Progenitor cell of endocrine pancreas (in vitro differentiated cells): ENCODE measurements at regions not wholly inside any gene's neighbourhood (a gene's known extent, or its start where the extent isn't known, plus 50 kb on each side); places are given as distances from the start of the nearest gene placed in this dataset.

ENCODE experiments used
- DNase-seq: peaks from one replicate; pipeline ENCODE4 v3.0.0; 2021; ENCODE audit warnings: low spot score; ENCODE audit not compliant: unreplicated experiment
- H3K27ac Mint-ChIP-seq: 2 replicates; pipeline ENCODE4 v1.8.0; 2021; ENCODE audit warnings: mild to moderate bottlenecking, moderate library complexity, mixed read lengths
- H3K27me3 Mint-ChIP-seq: 2 replicates; pipeline ENCODE4 v1.8.0; 2021; ENCODE audit warnings: mixed read lengths
- H3K36me3 Mint-ChIP-seq: 2 replicates; pipeline ENCODE4 v1.8.0; 2022; ENCODE audit warnings: mixed read lengths; ENCODE audit not compliant: insufficient read depth
- H3K4me1 Mint-ChIP-seq: 2 replicates; pipeline ENCODE4 v1.8.0; 2021; ENCODE audit warnings: low read depth, mixed read lengths
- H3K4me3 Mint-ChIP-seq: 2 replicates; pipeline ENCODE4 v1.8.0; 2021; ENCODE audit warnings: low read depth, mild to moderate bottlenecking, moderate library complexity, mixed read lengths
- H3K9me3 Mint-ChIP-seq: 2 replicates; pipeline ENCODE4 v1.8.0; 2021; ENCODE audit warnings: low read depth, mixed read lengths
- CTCF ChIP-seq: fragments of 200-600 bp; sonication (generic); IDR thresholded peaks from one replicate; pipeline ENCODE4 v1.5.0; 2021; ENCODE audit warnings: antibody characterized with exemption, mild to moderate bottlenecking; ENCODE audit not compliant: unreplicated experiment

- H3K27ac Mint-ChIP-seq, result no peak overlapping the region
- TF ChIP-seq CTCF, result no peak
- DNase-seq, result no peak
- no peaks in the 10 kb centered on the region for H3K27me3 Mint-ChIP-seq
- no peaks in the 10 kb centered on the region for H3K36me3 Mint-ChIP-seq
- H3K9me3 Mint-ChIP-seq, result no peaks in the 10 kb centered on the region
- H3K4me3 Mint-ChIP-seq, result no peak overlapping the region
- peaks cover 3% of the 10 kb centered on the region for H3K4me1 Mint-ChIP-seq
Observed at GRCh38 chr18:40676668-40677067, 1278.4 kb upstream of the PIK3C3 start.

GRCh38 chr18:40673150-40673549, 1281.9 kb upstream of the PIK3C3 start:
- no peak for TF ChIP-seq CTCF
- Mint-ChIP-seq H3K4me3 (no peak overlapping the region), H3K4me1 (peaks cover 9% of the 10 kb centered on the region), H3K36me3 (no peaks in the 10 kb centered on the region), H3K9me3 (no peaks in the 10 kb centered on the region), H3K27ac (no peak overlapping the region), H3K27me3 (no peaks in the 10 kb centered on the region)
- DNase-seq, result no peak

GRCh38 chr18:40672590-40672989, 1282.4 kb upstream of the PIK3C3 start:
- no peaks in the 10 kb centered on the region for H3K27me3 Mint-ChIP-seq
- peaks cover 9% of the 10 kb centered on the region for H3K4me1 Mint-ChIP-seq
- DNase-seq, result no peak
- no peaks in the 10 kb centered on the region for H3K36me3 Mint-ChIP-seq
- H3K27ac Mint-ChIP-seq, result no peak overlapping the region
- no peak for TF ChIP-seq CTCF
- H3K4me3 Mint-ChIP-seq, result no peak overlapping the region
- no peaks in the 10 kb centered on the region for H3K9me3 Mint-ChIP-seq

GRCh38 chr18:40670668-40671375, 1284.2 kb upstream of the PIK3C3 start:
- peaks cover 9% of the 10 kb centered on the region for H3K4me1 Mint-ChIP-seq
- H3K36me3 Mint-ChIP-seq, result no peaks in the 10 kb centered on the region
- no peaks in the 10 kb centered on the region for H3K9me3 Mint-ChIP-seq
- H3K4me3 Mint-ChIP-seq, result no peak overlapping the region
- no peak for DNase-seq
- H3K27me3 Mint-ChIP-seq, result no peaks in the 10 kb centered on the region
- no peak overlapping the region for H3K27ac Mint-ChIP-seq
- no peak for TF ChIP-seq CTCF

- DNase-seq, result no peak
- H3K27me3 Mint-ChIP-seq, result no peaks in the 10 kb centered on the region
- no peak for TF ChIP-seq CTCF
- no peaks in the 10 kb centered on the region for H3K4me1 Mint-ChIP-seq
- peaks cover 4% of the 10 kb centered on the region for H3K9me3 Mint-ChIP-seq
- H3K27ac Mint-ChIP-seq, result no peak overlapping the region
- no peaks in the 10 kb centered on the region for H3K36me3 Mint-ChIP-seq
- H3K4me3 Mint-ChIP-seq, result no peak overlapping the region
Observed at GRCh38 chr18:40662898-40663437, 1292.1 kb upstream of the PIK3C3 start.
